GM12865 (cell line): ENCODE measurements at regions not wholly inside any gene's neighbourhood (a gene's known extent, or its start where the extent isn't known, plus 50 kb on each side); places are given as distances from the start of the nearest gene placed in this dataset.

Source experiments
- DNase-seq: peaks from one replicate; pipeline ENCODE4 v3.0.0; 2010; ENCODE audit warnings: low read depth
- H3K4me3 ChIP-seq: 2 replicates; pipeline ENCODE4 v1.5.1; 2011; ENCODE audit warnings: mild to moderate bottlenecking, low read depth, low read length, control low read depth
- TF ChIP-seq, protein P1 (sequence below): IDR thresholded peaks from 2 replicates; pipeline ENCODE4 v1.5.1; 2011; ENCODE audit warnings: low read length, control low read depth, low read depth, inconsistent platforms; ENCODE audit not compliant: insufficient read depth; ENCODE audit errors: missing control alignments

DNA sequence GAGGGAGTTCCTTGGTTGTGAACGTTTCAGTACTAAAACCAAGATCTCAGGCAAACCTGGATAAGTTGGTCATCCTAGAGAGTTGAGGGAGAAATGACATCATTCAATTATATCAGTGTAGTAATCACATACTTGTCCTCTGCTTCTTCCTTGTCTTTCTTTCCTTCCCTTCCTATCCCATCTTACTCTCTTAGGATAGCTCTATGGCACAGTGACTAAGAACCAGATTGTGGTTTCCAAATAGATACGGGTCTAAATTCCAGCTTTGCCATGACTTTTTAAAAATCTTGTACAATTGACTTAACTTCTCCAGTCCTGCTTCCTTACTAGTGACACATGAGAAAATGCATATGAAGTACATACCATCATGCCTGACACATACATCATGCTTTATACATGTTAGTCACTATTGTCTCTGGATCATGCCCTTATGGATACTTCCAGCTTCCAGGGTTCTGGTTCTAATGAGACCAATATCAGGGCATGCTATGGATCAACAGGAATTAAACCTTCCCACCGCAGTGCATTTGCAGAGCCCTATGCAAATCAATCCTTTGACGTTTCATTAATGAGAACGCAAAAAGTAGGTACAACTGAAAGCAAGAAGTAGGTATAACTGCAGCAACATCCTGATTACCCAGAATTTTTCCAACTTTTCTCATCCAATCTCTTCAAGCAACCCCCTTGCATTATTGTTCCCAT, 168.0 kb upstream of the KLF7 start:
- peak overlapping the region; percentile 51 for H3K4me3 ChIP-seq
- DNase-seq, result no peak
- TF ChIP-seq, protein P1, sequence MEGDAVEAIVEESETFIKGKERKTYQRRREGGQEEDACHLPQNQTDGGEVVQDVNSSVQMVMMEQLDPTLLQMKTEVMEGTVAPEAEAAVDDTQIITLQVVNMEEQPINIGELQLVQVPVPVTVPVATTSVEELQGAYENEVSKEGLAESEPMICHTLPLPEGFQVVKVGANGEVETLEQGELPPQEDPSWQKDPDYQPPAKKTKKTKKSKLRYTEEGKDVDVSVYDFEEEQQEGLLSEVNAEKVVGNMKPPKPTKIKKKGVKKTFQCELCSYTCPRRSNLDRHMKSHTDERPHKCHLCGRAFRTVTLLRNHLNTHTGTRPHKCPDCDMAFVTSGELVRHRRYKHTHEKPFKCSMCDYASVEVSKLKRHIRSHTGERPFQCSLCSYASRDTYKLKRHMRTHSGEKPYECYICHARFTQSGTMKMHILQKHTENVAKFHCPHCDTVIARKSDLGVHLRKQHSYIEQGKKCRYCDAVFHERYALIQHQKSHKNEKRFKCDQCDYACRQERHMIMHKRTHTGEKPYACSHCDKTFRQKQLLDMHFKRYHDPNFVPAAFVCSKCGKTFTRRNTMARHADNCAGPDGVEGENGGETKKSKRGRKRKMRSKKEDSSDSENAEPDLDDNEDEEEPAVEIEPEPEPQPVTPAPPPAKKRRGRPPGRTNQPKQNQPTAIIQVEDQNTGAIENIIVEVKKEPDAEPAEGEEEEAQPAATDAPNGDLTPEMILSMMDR, result no peak

DNA sequence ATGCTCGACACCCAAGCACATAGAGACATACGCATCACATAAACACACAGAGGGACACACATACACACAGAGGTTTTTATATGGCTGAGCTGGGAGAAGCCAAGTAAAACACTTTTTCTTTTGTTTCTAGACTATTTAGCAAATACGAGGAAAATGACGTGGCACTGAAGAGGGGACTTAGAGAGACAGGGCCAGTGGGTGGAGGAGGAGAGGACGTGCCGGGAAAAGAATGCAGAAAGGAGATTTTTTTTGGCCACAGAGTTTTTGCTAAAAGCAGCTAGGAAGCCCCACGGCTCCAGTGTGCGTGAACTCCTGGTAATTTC, 168.5 kb upstream of the KLF7 start:
- TF ChIP-seq, protein P1, result no peak
- no peak for DNase-seq
- peak overlapping the region; percentile 51 for H3K4me3 ChIP-seq

DNA sequence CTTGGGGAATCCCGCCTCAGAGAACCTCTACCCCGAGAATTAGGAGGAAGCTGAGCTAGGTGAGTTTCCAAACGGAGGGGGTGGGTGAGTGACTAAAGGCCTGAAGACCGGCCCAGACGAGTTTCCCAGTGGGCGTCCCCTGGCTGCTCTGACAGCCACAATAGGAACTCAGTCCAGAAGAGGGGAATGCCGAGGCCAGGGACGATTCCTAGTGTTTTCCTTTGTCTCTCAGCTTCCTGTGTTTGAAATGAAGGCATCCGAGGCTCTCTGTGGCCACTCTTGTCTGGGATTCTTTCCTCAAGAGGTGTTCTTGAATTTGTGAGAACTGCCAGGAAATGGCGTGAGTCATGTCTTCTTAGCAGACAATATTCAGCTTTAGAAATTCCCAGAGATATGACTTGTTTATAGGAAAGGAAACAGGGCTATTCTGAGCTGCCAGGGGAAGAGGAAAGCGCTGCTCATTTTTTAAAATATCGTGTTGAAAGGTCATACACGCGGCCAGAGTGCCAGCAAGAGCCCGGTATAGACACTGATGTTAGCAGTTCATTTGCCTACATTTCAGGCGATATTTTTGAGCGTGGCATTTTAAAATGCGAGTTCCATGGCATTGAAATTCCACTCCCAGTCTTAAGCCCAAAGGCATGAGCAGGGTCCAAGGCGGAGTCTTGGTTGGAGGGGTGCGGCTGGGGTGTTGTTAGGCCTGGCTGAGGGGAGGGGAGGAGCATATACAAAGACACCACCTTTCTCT, 169.1 kb upstream of the KLF7 start:
- TF ChIP-seq, protein P1, result no peak
- DNase-seq, result peak; percentile 80
- H3K4me3 ChIP-seq, result peak overlapping the region; percentile 51

DNA sequence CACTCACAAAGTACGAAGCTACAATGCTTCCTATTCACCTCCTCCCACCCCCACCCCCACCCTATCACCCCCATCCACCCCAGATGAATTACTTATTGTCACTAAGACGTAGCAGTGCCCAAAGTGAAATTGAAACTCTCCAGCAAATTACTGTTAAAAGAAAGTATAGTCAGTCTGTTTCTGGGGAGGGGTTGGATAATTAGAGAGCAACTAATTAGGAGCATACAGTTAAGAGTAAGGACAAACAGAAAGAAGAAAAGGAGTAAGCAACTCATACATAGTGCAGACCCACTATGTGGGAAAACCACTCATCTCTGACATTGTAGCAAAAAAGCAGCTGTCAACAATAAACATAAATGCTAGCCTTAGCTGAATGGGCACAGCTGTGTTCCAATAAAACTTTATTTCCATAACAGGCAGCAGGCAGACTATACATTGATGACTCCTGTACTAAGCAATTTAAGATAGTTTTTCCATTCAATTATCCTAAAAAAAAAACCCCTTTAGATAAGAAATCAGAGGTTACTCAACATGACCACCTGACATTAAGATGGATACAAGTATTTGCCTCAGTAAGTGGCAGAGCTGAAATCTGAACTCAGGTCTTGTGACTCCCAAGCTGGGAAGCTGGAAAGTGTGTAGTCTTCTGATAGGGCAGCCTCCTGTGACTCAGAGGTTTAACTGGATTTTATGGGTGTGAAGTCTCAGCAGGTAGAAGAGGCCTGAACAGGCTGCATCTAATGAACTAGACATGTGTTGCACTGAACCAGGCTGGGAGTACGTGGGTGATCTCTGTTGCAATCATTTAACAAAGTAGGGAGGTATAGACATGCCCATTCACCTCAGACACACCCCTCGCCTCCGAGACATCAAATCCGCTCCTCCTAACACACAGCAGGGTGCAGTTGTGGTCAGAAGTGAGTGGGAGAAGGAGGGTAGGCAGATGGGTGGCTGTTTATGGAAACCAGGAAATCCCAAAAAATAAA, 171.8 kb upstream of the KLF7 start:
- TF ChIP-seq, protein P1, result no peak
- peak; percentile 58 for DNase-seq
- H3K4me3 ChIP-seq, result peak overlapping the region; percentile 51

DNA sequence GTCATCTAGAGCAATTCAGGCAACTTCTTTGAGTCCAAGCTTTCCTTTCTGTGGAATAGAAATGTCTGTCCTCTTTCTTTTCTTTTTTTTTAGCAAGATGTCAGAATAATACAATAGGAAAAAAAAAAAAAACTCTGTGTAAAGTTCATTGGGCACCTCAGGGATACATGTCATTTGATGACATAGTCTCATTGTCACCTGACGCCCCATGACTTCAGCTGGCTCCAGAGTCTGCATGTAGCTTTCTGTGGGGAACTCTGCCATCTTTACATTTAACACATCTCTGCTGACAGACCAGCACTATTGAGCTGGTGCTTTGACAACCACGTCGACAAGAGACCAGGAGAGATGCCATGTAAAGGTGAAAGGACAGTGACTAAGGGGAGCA, 172.5 kb upstream of the KLF7 start:
- TF ChIP-seq, protein P1, result no peak
- no peak for DNase-seq
- H3K4me3 ChIP-seq, result no peak overlapping the region

DNA sequence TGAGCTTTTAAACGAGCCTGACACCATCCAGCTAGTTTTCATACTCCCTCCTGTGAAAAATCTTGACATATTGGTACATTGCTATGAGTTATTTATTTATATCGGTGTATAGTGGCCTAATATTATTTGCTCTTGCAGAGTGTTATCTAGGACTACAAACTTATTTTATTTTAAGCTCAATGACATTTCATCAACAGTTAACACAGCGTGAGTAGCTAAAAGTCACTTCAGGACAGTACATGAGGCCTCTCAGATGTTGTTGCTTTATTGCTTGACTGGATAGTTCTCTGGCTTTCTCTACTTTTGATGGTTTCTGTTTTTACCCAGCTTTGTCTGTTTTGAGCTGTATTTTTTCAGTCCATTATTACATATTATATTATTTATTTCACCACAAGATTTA, 172.9 kb upstream of the KLF7 start:
- TF ChIP-seq, protein P1, result no peak
- no peak overlapping the region for H3K4me3 ChIP-seq
- no peak for DNase-seq
